ENCODE measurements at regions not wholly inside any gene's neighbourhood (a gene's known extent, or its start where the extent isn't known, plus 50 kb on each side); places are given as distances from the start of the nearest gene placed in this dataset.
"Not testable (repeated sequence)": the region's sequence is repeated elsewhere in the genome, so short reads cannot be mapped to it uniquely, and the experiment has no call there.

DNA sequence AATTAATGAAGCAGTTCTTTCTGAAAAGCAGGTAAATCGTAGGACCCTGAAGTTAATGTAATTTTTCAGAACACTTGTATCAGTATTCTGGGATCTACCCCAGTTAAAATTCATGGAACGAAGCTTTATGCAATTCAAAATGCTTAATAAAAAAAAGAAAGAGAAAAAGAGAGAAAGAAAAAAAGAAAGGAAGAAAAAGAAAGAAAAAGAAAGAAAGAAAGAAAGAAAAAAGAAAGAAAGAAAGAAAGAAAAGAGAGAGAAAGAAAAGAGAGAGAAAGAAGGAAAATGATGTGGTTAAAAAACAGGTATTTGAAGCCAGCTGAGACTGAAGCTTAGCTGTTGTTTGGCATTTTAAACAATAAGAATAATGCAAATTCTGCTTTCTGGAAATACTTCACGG lies 427.4 kb upstream of the AKR1E2 start:
- DNase-seq (ENCODE audit: low read depth in 2 of 3, low spot score in 1 of 3) = no peak

DNA sequence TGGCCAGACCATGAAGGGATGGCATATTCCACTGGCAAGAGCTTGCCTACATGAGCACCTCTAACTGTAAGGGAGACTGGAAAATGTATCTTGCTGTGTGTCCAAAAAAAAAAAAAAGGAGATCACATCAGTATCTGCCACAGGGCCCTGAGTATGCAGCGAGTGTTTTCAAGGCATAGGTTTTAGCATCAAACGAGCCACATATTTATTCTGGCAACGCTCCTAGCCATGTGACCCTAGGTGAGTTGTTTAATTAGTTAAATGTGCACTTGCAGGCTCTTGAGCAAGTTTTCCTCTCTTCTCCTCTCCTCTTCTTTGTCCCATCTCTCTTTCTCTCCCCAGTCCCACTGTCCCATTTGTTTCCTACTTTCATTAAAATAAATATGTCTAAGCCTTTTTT lies 428.7 kb upstream of the AKR1E2 start:
- DNase-seq (ENCODE audit: low read depth in 2 of 3, low spot score in 1 of 3) = no peak

DNA sequence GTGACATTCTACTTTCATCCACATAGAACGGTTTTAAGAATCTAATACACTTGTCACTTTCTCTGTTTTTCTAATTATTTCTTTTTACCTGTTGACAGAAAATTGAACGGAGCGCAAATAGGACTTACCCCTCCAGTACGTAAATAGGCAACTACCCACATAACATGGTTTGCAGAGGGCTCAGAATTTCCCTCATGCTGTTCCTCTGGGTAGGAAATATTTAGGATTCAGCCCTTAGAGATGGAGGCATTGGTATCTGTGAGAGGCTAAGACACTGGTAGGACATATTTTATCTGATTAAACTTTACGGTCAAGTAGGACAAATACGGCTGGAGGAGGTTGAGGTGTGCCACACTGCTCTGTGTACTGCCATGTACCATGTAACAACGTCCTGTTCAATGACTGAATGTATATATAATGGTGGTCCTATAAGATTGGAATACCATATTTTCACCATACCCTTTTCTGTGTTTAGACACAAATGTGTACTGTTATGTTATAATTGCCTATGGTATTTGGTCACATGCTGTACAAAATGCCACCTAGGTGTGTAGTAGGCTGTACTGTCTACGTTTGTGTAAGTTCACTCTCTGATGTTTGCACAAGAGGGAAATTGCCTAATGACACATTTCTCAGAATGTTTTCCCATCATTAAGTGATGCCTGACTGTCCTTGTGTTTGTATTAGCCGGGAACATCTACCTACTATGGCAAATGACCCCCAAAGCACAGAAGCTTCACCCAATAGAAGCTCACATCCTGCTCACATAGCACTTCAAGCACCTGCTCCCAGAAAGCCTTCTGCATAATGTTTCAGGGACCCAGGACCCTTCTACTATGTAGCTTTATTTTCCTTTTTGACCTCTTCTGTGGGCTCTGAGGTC lies 429.4 kb upstream of the AKR1E2 start:
- DNase-seq (ENCODE audit: low read depth in 2 of 3, low spot score in 1 of 3) = no peak

DNA sequence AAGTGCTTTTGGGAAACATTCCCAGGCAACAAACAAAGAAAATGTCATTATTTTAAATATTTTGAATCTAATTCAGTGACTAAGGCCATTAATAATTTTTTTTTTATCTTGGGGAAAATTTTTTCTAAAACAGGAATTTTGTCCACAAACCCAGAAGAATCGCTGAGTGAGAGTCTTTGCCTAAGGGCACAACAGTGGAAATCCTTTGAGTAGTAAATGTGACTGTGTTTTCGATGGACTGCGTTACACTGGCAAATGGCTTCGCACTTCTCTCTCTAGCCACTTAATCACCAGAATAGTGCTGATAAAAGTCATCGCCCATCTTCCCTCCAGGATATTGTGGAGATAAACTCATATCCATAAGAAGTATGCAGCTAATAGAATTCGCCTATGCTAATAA lies 430.3 kb upstream of the AKR1E2 start:
- no peak for DNase-seq (ENCODE audit: low read depth in 2 of 3, low spot score in 1 of 3)

DNA sequence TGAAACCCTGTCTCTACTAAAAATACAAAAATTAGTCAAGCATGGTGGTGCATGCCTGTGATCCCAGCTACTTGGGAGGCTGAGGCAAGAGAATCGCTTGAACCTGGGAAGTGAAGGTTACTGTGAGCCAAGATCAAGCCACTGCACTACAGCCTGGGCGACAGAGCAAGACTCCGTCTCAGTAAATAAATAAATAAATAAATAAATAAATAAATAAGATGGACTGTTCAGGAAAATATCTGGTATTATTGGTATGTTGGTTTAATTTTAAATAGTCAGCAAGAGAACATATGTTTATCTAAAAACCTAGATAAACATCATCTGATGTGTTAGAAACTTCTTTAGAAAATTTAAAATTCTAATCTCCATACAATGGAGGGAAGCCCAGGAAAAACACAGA lies 431.6 kb upstream of the AKR1E2 start:
- not testable (repeated sequence) for DNase-seq (ENCODE audit: low read depth in 2 of 3, low spot score in 1 of 3)

DNA sequence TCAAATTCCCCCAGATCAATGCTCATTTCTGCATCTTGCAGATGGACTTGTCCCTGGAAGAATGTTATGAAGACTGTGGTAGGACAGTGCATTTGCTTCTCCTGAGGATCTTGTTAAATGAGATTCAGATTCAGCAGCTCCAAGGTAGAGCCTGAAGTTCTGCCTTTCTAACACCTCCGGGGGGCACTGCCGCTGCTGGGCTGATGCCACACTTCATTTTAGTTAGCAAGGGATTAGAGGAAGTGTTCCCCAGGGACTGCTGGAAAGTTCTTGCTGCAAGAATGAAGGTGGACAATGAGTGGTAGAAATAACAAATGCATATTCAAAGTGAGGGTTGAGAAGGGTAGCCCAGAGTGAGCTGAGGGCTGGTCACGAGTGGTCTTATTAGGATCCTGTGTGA lies 434.3 kb upstream of the AKR1E2 start:
- DNase-seq (ENCODE audit: low read depth in 2 of 3, low spot score in 1 of 3) = no peak

DNA sequence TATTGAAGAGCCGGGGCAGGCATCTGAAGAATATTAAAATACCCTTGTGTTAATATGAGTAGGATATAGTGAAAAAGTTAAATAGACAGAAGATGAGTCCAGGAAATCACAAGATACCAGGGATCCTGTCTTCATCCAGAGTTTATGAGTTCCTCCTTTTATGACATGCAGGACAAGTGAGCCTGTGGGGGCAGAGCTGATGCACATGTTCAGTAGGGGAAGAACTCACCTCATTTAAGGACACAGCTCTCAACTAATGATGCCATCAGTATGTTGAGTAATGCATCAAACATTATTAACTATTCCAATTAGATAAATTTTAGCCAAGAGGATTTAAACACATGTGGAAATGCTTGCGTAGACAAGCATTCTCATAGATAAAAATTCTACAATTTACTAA lies 435.8 kb upstream of the AKR1E2 start:
- DNase-seq (ENCODE audit: low read depth in 2 of 3, low spot score in 1 of 3) = no peak

DNA sequence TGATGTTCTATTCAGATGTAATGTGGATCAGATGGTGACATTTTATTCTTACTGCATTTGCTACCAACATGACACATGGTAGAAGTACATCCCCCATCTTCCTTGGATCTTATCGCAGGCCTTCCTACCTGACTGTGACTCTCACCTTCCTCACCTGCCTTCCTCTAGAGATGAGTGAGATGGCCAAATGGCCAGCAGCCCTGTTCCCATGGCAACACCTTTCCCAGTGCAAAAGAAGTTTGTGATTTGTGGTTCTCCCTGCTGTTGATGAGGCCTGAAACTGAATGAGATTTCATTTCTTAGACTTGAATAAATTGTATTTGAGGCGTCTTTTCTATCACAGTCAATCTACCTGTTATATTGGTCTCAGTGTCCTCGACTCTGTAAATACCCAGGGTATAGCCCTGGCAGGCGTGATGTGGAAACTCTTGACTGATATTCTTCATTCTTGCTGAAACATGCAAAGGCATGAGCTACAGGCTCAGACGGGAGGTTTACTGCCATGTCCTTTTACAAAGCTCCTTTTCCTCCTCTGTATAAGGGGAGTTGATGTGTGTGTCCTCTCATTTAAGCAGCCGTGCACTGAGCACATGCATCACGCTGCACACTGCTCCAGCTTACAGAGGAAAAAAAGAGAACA lies 440.7 kb upstream of the AKR1E2 start:
- no peak for DNase-seq (ENCODE audit: low read depth in 2 of 3, low spot score in 1 of 3)

DNA sequence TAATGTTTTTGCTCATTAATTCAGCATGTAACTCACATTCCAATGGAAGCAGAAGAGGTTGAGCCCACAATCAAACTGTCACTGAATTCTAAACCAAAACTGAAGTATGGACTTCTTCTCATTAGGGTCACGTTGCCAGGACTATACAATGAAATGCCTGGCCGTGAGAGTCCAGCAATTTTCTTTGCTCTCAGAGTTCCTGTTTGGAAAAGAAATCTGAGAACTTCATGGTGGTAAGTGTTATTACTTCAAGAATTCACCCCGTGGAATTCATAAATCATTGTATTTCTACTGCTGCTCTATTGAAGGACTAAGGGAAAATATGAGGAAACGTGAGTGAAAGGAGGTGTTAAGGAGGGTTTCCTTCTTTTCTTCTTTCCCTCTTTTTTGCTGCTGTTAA lies 441.8 kb upstream of the AKR1E2 start:
- no peak for DNase-seq (ENCODE audit: low read depth in 2 of 3, low spot score in 1 of 3)

DNA sequence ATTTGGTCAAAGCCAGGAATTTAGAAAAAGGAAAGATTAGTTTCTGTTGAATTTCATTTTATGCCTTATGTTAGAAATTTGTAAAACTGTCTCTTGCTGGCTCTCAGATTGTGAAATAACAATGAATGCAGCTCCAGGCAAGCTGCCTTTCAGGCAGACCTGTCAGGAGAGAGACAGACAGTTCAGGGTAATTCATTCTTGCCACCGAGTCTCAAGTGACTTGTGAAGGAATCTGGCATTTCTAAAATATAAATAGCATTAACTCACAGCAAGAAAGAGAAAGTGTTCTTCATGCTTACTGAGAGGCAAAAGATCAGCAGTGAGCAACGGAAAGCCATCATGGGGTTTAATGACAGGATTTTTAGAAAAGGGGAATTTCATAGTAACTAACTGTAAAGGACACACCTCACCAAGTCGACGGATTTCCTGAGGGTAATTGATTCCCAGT lies 442.3 kb upstream of the AKR1E2 start:
- DNase-seq (ENCODE audit: low read depth in 2 of 3, low spot score in 1 of 3) = no peak

DNA sequence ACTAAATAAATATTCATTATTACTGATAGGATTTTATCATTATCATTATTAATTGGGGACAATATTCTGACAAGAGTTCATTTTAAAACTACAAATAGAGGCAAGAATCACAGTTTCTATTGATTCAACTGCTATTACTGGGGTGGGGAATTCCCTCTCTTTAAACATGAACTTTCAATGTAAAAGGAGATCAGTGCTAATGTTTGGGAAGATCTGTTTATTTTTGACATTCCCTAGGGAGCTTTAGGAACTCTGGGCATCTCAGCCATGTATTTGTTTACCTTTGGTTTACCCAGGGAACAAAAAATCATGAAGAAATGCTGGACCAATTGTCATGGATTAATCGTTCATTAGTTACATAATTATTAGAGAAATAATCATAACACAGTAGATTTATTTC lies 443.2 kb upstream of the AKR1E2 start:
- DNase-seq (ENCODE audit: low read depth in 2 of 3, low spot score in 1 of 3) = no peak

DNA sequence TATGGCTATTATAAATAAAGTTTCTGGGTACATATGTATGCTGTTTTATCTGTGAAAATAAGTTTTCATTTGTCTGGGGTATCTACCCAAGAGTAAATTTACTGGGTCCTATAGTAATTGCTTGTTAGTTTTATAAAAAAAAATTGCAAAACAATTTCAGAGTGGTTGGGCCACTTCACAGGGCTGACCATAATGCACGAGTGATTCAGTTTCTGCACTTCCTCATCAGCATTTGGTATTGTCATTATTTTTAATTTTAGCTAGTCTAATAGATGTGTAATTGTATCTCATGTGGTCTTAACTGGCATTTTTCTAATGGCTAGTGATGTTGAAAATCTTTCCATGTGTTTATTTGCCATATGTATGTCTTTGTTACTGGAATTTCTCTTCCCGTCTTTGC lies 452.4 kb upstream of the AKR1E2 start:
- DNase-seq (ENCODE audit: low read depth in 2 of 3, low spot score in 1 of 3) = no peak

DNA sequence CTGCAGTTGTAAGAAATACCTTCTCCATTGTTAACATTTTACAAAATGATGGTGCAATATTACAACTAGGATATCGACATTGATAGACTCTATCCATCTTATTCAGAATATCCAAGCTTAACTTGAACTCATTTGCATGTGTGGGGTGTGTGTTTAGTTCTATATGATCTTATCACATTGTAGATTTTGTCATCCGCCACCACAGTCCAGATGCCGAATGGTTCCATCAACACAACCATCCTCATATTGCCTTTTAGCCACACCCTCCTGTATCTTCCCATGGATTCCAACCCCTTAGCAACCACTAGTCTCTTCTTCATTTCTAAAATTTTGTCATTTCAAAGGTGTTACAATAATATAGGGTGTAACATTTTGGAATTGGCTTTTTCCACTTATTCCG lies 452.9 kb upstream of the AKR1E2 start:
- no peak for DNase-seq (ENCODE audit: low read depth in 2 of 3, low spot score in 1 of 3)

DNA sequence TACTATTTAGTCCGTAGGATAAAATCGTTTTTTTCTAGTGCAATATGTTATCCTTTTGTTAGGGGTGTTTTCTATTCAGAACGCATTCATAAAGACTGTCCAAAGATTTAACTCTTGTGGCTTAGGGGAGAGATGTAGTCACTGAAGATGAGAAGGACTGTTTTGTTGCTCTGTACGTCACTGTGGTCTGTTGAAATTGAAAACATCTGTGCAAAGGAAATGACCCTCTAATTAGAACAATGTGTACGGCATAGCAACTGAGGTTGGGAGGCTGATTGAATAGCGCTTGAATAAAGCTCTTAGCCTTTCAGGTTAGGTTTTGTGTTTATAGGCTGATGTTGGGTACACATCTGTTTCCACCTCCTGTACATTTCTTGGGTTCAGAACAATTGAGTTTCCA lies 453.4 kb upstream of the AKR1E2 start:
- DNase-seq (ENCODE audit: low read depth in 2 of 3, low spot score in 1 of 3) = no peak

DNA sequence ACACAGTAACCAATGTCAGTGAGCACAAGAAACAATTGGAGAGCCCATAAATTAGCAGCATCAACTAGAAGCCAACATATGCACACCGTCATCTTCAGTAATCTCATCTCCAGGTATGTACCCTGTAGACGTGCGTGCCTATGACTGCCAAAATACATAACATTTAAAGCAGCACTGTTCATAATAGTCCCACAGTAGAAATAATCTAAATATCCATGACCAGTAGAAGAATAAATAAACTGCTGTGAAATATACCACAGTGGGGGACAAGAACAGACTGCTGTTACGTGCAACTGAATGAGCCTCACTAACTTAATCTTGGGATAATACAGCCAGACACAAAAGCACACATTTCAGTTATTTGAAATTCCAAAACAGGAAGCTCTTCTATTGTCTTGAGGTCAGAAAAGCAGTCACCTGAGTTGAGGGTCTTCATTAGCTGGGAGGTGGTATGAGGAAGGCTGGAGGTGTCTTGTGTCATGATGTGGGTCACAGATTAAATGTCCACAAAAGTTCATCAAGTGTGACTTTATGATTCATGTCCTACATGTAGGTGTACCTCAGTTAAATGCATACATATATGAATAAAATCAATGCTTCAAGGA lies 454.2 kb upstream of the AKR1E2 start:
- DNase-seq (ENCODE audit: low read depth in 2 of 3, low spot score in 1 of 3) = no peak

DNA sequence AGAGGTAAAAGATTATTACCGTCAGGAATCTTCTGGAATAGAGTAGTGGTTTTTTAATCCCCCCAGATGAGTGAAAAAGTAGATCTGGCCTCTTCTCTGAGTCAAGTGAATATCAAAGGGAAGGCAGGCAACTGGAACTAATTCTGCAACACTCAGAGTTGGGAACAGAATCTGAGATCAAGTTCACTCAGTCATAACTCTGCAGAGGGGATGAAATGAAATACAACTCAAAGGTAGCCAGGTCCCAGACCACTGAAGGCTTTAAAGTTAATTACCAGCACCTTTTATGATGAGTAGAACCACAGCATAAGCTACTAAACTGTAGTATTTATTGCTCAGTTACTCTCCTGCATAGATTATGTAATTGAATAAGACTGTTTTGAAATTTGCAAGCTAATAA lies 455.6 kb upstream of the AKR1E2 start:
- no peak for DNase-seq (ENCODE audit: low read depth in 2 of 3, low spot score in 1 of 3)

DNA sequence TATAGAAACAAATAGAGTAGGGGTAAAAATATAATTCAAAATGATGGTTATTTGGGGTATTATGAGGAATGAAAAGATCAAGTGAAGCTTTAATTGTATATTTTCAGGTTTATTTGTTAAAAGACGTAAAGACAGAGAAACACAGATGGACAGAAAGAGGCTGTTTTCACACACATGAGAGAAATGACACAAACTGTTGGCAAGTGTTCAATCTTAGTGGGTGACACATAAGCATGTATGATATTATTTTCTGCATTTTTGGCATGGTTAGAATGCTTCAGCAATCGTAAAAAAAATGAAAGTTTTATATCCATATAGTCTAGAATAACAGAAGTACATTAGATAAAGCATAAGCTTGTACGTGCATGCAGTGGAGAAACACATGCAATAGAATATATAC lies 464.4 kb upstream of the AKR1E2 start:
- no peak for DNase-seq (ENCODE audit: low read depth in 2 of 3, low spot score in 1 of 3)

DNA sequence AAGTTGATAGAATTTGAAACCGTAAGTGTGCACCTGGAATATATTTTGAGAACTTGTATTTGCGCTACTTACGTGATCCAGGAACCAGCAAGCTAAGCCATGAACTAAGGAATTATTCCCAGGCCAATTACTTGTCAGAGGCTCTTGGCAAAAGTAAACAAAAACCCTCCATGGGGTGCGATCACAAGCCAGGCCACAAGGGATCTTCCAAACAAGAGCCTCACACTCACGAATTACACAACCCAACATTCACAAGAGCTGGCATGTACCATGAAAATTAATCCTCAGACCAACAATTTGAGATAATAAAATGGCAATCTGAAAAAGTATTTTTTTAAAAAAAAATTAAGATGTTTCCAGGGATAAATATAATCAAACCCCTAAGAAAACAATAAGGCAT lies 467.0 kb upstream of the AKR1E2 start:
- no peak for DNase-seq (ENCODE audit: low read depth in 2 of 3, low spot score in 1 of 3)

DNA sequence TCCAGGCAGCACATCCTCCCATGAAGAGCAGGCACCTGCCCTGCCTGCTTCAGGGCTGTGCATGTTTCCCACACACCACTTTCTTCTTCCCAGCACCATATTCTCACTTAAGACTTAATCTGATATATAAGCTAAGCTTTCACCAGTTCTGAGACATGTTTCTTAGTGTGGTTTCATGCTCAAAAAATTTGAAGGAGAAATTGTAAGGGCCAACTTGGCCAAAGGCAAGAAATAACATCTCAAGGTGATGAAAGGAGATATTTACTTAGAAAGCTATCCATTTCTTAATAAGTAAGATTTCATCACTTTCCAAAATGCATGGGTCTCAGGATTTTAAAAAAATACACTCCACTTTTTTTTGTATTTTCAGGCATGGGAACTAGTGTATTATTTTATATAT lies 468.1 kb upstream of the AKR1E2 start:
- no peak for DNase-seq (ENCODE audit: low read depth in 2 of 3, low spot score in 1 of 3)

DNA sequence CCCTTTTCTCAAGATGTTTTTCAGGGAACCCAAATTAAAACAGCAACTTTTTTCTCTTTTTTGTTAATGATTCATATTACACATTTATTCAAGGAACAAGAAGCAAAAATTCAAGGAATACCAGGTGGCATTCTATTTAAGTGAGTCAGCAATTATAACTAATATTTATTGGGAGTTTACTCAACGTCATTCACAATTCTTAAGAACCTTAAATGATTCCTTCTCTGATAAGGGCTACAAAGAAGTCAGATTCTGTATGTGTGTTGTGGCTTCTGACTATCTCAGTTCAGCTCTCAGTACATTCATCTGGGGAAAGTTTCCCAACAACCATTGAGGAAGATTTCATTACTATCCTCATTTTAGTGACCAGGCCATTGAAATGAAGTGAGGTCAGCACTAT lies 470.7 kb upstream of the AKR1E2 start:
- no peak for DNase-seq (ENCODE audit: low read depth in 2 of 3, low spot score in 1 of 3)

DNA sequence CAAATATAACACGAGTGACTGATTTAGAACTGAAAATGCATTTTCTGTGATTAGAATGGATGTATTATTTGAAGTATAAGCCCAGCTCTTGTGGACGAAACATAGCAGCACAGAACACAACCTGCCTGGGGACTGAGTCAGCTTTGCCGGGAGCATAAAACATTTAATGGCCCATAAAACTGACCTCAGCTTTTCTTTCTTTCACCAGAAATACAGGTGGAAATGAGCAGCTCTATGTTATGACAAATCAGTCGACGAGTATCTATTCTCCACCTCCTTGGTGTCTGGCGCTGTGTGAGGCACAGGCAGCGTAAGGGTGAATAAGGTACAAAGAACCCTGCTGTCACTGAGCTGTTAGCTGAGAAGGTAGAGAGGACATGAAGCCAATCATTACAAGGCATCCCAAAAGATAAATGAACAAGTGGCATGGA lies 471.6 kb upstream of the AKR1E2 start:
- DNase-seq (ENCODE audit: low read depth in 2 of 3, low spot score in 1 of 3) = no peak

DNA sequence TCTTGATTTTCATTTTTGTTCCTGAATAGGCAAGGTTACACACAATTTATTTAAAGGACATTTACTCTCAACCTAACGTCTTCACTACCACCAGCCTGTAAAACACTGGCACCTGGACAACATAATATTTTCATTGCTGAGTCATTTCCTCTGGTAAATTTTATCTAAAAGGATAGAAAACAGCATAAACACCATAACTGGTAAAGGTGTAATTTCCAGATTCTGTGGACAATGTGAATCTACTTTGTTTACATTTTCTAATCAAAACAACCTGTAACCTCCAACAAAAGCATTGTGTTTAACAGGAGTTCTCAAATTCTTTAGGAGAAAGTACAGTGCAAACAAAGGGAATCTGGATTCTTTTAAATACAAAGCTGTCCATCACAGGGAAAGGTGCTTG lies 472.0 kb upstream of the AKR1E2 start:
- DNase-seq (ENCODE audit: low read depth in 2 of 3, low spot score in 1 of 3) = no peak
